ENCODE measurements at regions not wholly inside any gene's neighbourhood (a gene's known extent, or its start where the extent isn't known, plus 50 kb on each side); places are given as distances from the start of the nearest gene placed in this dataset.

- Histone ChIP-seq H3K4me3 (ENCODE audit: low read depth, low read length) (no peak overlapping the region), H3K27me3 (replicated peaks; ENCODE audit: control insufficient read depth, insufficient read depth, low read length) (no peaks in the 10 kb centered on the region), H3K9me3 (no peaks in the 10 kb centered on the region), H3K36me3 (ENCODE audit: control insufficient read depth, insufficient read depth, low read length) (no peaks in the 10 kb centered on the region), H3K4me1 (no peaks in the 10 kb centered on the region)
- peaks cover 8% of the 10 kb centered on the region for H3K27me3 Mint-ChIP-seq (ENCODE audit: insufficient read depth, unreplicated experiment)
- H3K36me3 Mint-ChIP-seq (ENCODE audit: insufficient read depth, unreplicated experiment) = no peaks in the 10 kb centered on the region
- TF ChIP-seq CTCF (IDR thresholded peaks at IDR 0.05; ENCODE audit: insufficient read depth in 1 of 2, low read depth in 1 of 2, low read length in 1 of 2, severe bottlenecking in 1 of 2, unreplicated experiment in 1 of 2) = no peak
- POLR2A ChIA-PET = no interaction called here
- intact Hi-C loops (cut with micrococcal nuclease; ENCODE audit: unreplicated experiment) = no loop called here
- no peak for DNase-seq
- H3K4me1 Mint-ChIP-seq (ENCODE audit: low read depth, unreplicated experiment) = no peaks in the 10 kb centered on the region
- H3K9me3 Mint-ChIP-seq (ENCODE audit: unreplicated experiment) = no peaks in the 10 kb centered on the region
- CTCF ChIA-PET = no interaction called here
- H3K4me3 Mint-ChIP-seq (ENCODE audit: unreplicated experiment) = no peak overlapping the region
- BruUV-seq (replicated peaks) = no TSS peak
- no peak overlapping the region for H3K27ac Mint-ChIP-seq (ENCODE audit: unreplicated experiment)
These were observed 204.8 kb downstream of the THBS2 start for GRCh38 chr6:169048865-169049205.

- Histone ChIP-seq H3K4me1 (no peaks in the 10 kb centered on the region), H3K36me3 (ENCODE audit: control insufficient read depth, insufficient read depth, low read length) (no peaks in the 10 kb centered on the region), H3K4me3 (ENCODE audit: low read depth, low read length) (no peak overlapping the region), H3K9me3 (no peaks in the 10 kb centered on the region), H3K27me3 (replicated peaks; ENCODE audit: control insufficient read depth, insufficient read depth, low read length) (no peaks in the 10 kb centered on the region)
- TF ChIP-seq CTCF (IDR thresholded peaks at IDR 0.05; ENCODE audit: insufficient read depth in 1 of 2, low read depth in 1 of 2, low read length in 1 of 2, severe bottlenecking in 1 of 2, unreplicated experiment in 1 of 2) = no peak
- peaks cover 6% of the 10 kb centered on the region for H3K27me3 Mint-ChIP-seq (ENCODE audit: insufficient read depth, unreplicated experiment)
- BruUV-seq (replicated peaks) = no TSS peak
- no peak overlapping the region for H3K4me3 Mint-ChIP-seq (ENCODE audit: unreplicated experiment)
- DNase-seq = no peak
- ChIA-PET CTCF (no interaction called here), POLR2A (no interaction called here)
- H3K36me3 Mint-ChIP-seq (ENCODE audit: insufficient read depth, unreplicated experiment) = no peaks in the 10 kb centered on the region
- no peaks in the 10 kb centered on the region for H3K9me3 Mint-ChIP-seq (ENCODE audit: unreplicated experiment)
- intact Hi-C loops (cut with micrococcal nuclease; ENCODE audit: unreplicated experiment) = no loop called here
- no peaks in the 10 kb centered on the region for H3K4me1 Mint-ChIP-seq (ENCODE audit: low read depth, unreplicated experiment)
- no peak overlapping the region for H3K27ac Mint-ChIP-seq (ENCODE audit: unreplicated experiment)
These were observed 205.3 kb downstream of the THBS2 start for GRCh38 chr6:169048185-169048864.

DNA sequence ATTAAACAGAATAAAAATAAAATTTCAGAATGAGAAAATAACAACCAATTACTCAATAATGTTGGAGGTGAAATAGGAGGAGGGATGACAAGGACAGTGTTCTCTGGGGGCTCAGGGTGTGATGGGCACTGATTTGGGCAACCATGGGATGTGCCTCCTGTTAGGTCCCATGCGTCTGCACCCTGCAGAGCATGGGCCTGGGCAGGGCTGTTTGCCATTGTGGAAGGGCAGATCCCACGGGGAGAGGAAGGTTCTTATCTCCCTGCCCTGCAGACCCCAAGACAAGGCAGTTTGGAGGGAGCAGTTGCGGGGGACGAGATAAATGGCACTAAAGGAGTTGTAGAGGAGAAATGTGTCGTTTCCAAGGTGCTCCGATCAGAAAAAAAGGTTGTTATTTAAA is 206.3 kb downstream of the THBS2 start:
- no peaks in the 10 kb centered on the region for H3K4me1 Mint-ChIP-seq (ENCODE audit: low read depth, unreplicated experiment)
- no peaks in the 10 kb centered on the region for H3K9me3 Mint-ChIP-seq (ENCODE audit: unreplicated experiment)
- no TSS peak for BruUV-seq (replicated peaks)
- H3K27ac Mint-ChIP-seq (ENCODE audit: unreplicated experiment) = no peak overlapping the region
- H3K27me3 ChIP-seq (replicated peaks; ENCODE audit: control insufficient read depth, insufficient read depth, low read length) = no peaks in the 10 kb centered on the region
- POLR2A ChIA-PET = no interaction called here
- no peak for DNase-seq
- H3K36me3 Mint-ChIP-seq (ENCODE audit: insufficient read depth, unreplicated experiment) = no peaks in the 10 kb centered on the region
- H3K36me3 ChIP-seq (ENCODE audit: control insufficient read depth, insufficient read depth, low read length) = no peaks in the 10 kb centered on the region
- CTCF ChIA-PET = no interaction called here
- no peaks in the 10 kb centered on the region for H3K4me1 ChIP-seq
- intact Hi-C loops (cut with micrococcal nuclease; ENCODE audit: unreplicated experiment) = no loop called here
- peaks cover 6% of the 10 kb centered on the region for H3K27me3 Mint-ChIP-seq (ENCODE audit: insufficient read depth, unreplicated experiment)
- no peaks in the 10 kb centered on the region for H3K9me3 ChIP-seq
- TF ChIP-seq CTCF (IDR thresholded peaks at IDR 0.05; ENCODE audit: insufficient read depth in 1 of 2, low read depth in 1 of 2, low read length in 1 of 2, severe bottlenecking in 1 of 2, unreplicated experiment in 1 of 2) = no peak
- no peak overlapping the region for H3K4me3 ChIP-seq (ENCODE audit: low read depth, low read length)
- H3K4me3 Mint-ChIP-seq (ENCODE audit: unreplicated experiment) = no peak overlapping the region
